ENCODE measurements at regions not wholly inside any gene's neighbourhood (a gene's known extent, or its start where the extent isn't known, plus 50 kb on each side); places are given as distances from the start of the nearest gene placed in this dataset.
"Not testable (repeated sequence)": the region's sequence is repeated elsewhere in the genome, so short reads cannot be mapped to it uniquely, and the experiment has no call there.

- Histone ChIP-seq H3K18ac (ENCODE audit: low read length) (no peak overlapping the region), H3K23ac (ENCODE audit: low read depth, low read length, poor library complexity) (no peak overlapping the region), H2BK5ac (ENCODE audit: low read length) (no peak overlapping the region), H4K91ac (ENCODE audit: low read depth, low read length, poor library complexity) (no peak overlapping the region), H2BK12ac (ENCODE audit: low read length) (no peak overlapping the region), H3K9ac (ENCODE audit: low read depth, low read length, poor library complexity) (no peak overlapping the region), H3K27ac (replicated peaks; ENCODE audit: low read length) (no peak overlapping the region), H2BK120ac (ENCODE audit: low read depth, low read length) (no peak overlapping the region), H3K14ac (ENCODE audit: low read length) (no peak overlapping the region), H2AK5ac (ENCODE audit: low read depth, low read length) (no peak overlapping the region), H3K79me1 (ENCODE audit: low read depth, low read length) (peaks cover 7% of the 10 kb centered on the region), H3K4ac (ENCODE audit: low read length) (no peak overlapping the region), H2BK15ac (ENCODE audit: low read length) (no peak overlapping the region), H2AFZ (ENCODE audit: low read length) (no peak overlapping the region), H3K27me3 (ENCODE audit: control insufficient read depth in 3 of 3, insufficient read depth in 3 of 3, low read depth in 1 of 3, low read length in 3 of 3) (peaks cover 0 to 3% (median 0%) of the 10 kb centered on the region in 3 experiments), H3K4me1 (ENCODE audit: control insufficient read depth in 2 of 2, insufficient read depth in 1 of 2, low read depth in 1 of 2, low read length in 2 of 2) (peaks cover 0 to 6% of the 10 kb centered on the region in 2 donors), H3K4me3 (ENCODE audit: low read length in 2 of 2) (no peak overlapping the region), H3K4me2 (ENCODE audit: insufficient read depth, low read length, poor library complexity, severe bottlenecking) (no peak overlapping the region), H4K8ac (ENCODE audit: low read depth, low read length) (no peak overlapping the region), H3K36me3 (replicated peaks in 1 of 2; ENCODE audit: control insufficient read depth in 2 of 2, insufficient read depth in 2 of 2, low read length in 2 of 2) (peaks cover 0 to 1% of the 10 kb centered on the region in 2 donors), H3K9me3 (replicated peaks in 1 of 2; ENCODE audit: control insufficient read depth in 2 of 2, insufficient read depth in 1 of 2, low read depth in 1 of 2, low read length in 2 of 2) (peaks cover 0 to 8% of the 10 kb centered on the region in 2 donors)
- WGBS, 2 donors (ENCODE audit: extremely low coverage in 2 of 2, insufficient read length in 2 of 2, insufficient replicate concordance in 1 of 2): no CpG with 5 or more reads among the region's 9 CpGs
- DNase-seq (ENCODE audit: low spot score): no peak
Measured at GRCh38 chr16:87119748-87120147, 197.4 kb downstream of the C16orf95 start.

GRCh38 chr16:87121816-87122215, 195.4 kb downstream of the C16orf95 start:
- peaks cover 0 to 2% of the 10 kb centered on the region in 2 donors for H3K36me3 ChIP-seq (replicated peaks in 1 of 2; ENCODE audit: control insufficient read depth in 2 of 2, insufficient read depth in 2 of 2, low read length in 2 of 2)
- H3K18ac ChIP-seq (ENCODE audit: low read length): no peak overlapping the region
- H3K4ac ChIP-seq (ENCODE audit: low read length): no peak overlapping the region
- no peak overlapping the region for H2AFZ ChIP-seq (ENCODE audit: low read length)
- no peak overlapping the region for H3K4me2 ChIP-seq (ENCODE audit: insufficient read depth, low read length, poor library complexity, severe bottlenecking)
- no peak overlapping the region for H2BK12ac ChIP-seq (ENCODE audit: low read length)
- no peak overlapping the region for H4K8ac ChIP-seq (ENCODE audit: low read depth, low read length)
- H4K91ac ChIP-seq (ENCODE audit: low read depth, low read length, poor library complexity): no peak overlapping the region
- no peak overlapping the region for H3K27ac ChIP-seq (replicated peaks; ENCODE audit: low read length)
- WGBS, 2 donors (ENCODE audit: extremely low coverage in 2 of 2, insufficient read length in 2 of 2, insufficient replicate concordance in 1 of 2): no CpG with 5 or more reads among the region's 4 CpGs
- H3K9ac ChIP-seq (ENCODE audit: low read depth, low read length, poor library complexity): no peak overlapping the region
- H3K9me3 ChIP-seq (replicated peaks in 1 of 2; ENCODE audit: control insufficient read depth in 2 of 2, insufficient read depth in 1 of 2, low read depth in 1 of 2, low read length in 2 of 2): peaks cover 0 to 12% of the 10 kb centered on the region in 2 donors
- no peak overlapping the region for H2BK5ac ChIP-seq (ENCODE audit: low read length)
- no peak for DNase-seq (ENCODE audit: low spot score)
- no peak overlapping the region for H3K23ac ChIP-seq (ENCODE audit: low read depth, low read length, poor library complexity)
- H2BK15ac ChIP-seq (ENCODE audit: low read length): no peak overlapping the region
- H3K14ac ChIP-seq (ENCODE audit: low read length): no peak overlapping the region
- no peak overlapping the region for H3K4me3 ChIP-seq (ENCODE audit: low read length in 2 of 2)
- H2BK120ac ChIP-seq (ENCODE audit: low read depth, low read length): no peak overlapping the region
- no peak overlapping the region for H2AK5ac ChIP-seq (ENCODE audit: low read depth, low read length)
- H3K4me1 ChIP-seq (ENCODE audit: control insufficient read depth in 2 of 2, insufficient read depth in 1 of 2, low read depth in 1 of 2, low read length in 2 of 2): peaks cover 0 to 12% of the 10 kb centered on the region in 2 donors
- peaks cover 8% of the 10 kb centered on the region for H3K79me1 ChIP-seq (ENCODE audit: low read depth, low read length)
- peaks cover 0 to 9% (median 5%) of the 10 kb centered on the region in 3 experiments for H3K27me3 ChIP-seq (ENCODE audit: control insufficient read depth in 3 of 3, insufficient read depth in 3 of 3, low read depth in 1 of 3, low read length in 3 of 3)

GRCh38 chr16:87123356-87124001, 193.7 kb downstream of the C16orf95 start:
- H3K9ac ChIP-seq (ENCODE audit: low read depth, low read length, poor library complexity): no peak overlapping the region
- H3K14ac ChIP-seq (ENCODE audit: low read length): no peak overlapping the region
- H2BK12ac ChIP-seq (ENCODE audit: low read length): no peak overlapping the region
- no peak overlapping the region for H3K4ac ChIP-seq (ENCODE audit: low read length)
- H3K27me3 ChIP-seq (ENCODE audit: control insufficient read depth in 3 of 3, insufficient read depth in 3 of 3, low read depth in 1 of 3, low read length in 3 of 3): peaks cover 0 to 13% (median 5%) of the 10 kb centered on the region in 3 experiments
- DNase-seq (ENCODE audit: low spot score): no peak
- H2BK15ac ChIP-seq (ENCODE audit: low read length): no peak overlapping the region
- no peak overlapping the region for H3K27ac ChIP-seq (replicated peaks; ENCODE audit: low read length)
- H2AFZ ChIP-seq (ENCODE audit: low read length): no peak overlapping the region
- no peak overlapping the region for H4K8ac ChIP-seq (ENCODE audit: low read depth, low read length)
- peaks cover 0 to 14% of the 10 kb centered on the region in 2 donors for H3K4me1 ChIP-seq (ENCODE audit: control insufficient read depth in 2 of 2, insufficient read depth in 1 of 2, low read depth in 1 of 2, low read length in 2 of 2)
- H3K79me1 ChIP-seq (ENCODE audit: low read depth, low read length): peaks cover 8% of the 10 kb centered on the region
- H2BK120ac ChIP-seq (ENCODE audit: low read depth, low read length): no peak overlapping the region
- WGBS, 2 donors (ENCODE audit: extremely low coverage in 2 of 2, insufficient read length in 2 of 2, insufficient replicate concordance in 1 of 2): no CpG with 5 or more reads among the region's 12 CpGs
- H2AK5ac ChIP-seq (ENCODE audit: low read depth, low read length): no peak overlapping the region
- no peak overlapping the region for H3K4me2 ChIP-seq (ENCODE audit: insufficient read depth, low read length, poor library complexity, severe bottlenecking)
- no peak overlapping the region for H4K91ac ChIP-seq (ENCODE audit: low read depth, low read length, poor library complexity)
- H3K23ac ChIP-seq (ENCODE audit: low read depth, low read length, poor library complexity): no peak overlapping the region
- H3K9me3 ChIP-seq (replicated peaks in 1 of 2; ENCODE audit: control insufficient read depth in 2 of 2, insufficient read depth in 1 of 2, low read depth in 1 of 2, low read length in 2 of 2): peaks cover 0 to 12% of the 10 kb centered on the region in 2 donors
- H3K36me3 ChIP-seq (replicated peaks in 1 of 2; ENCODE audit: control insufficient read depth in 2 of 2, insufficient read depth in 2 of 2, low read length in 2 of 2): peaks cover 0 to 2% of the 10 kb centered on the region in 2 donors
- peak overlapping the region; percentile 27 for H3K18ac ChIP-seq (ENCODE audit: low read length)
- H3K4me3 ChIP-seq (ENCODE audit: low read length in 2 of 2): no peak overlapping the region
- H2BK5ac ChIP-seq (ENCODE audit: low read length): no peak overlapping the region

GRCh38 chr16:87124405-87124804, 192.8 kb downstream of the C16orf95 start:
- not testable (repeated sequence) for H2BK120ac ChIP-seq (ENCODE audit: low read depth, low read length); H3K18ac ChIP-seq (ENCODE audit: low read length); H3K36me3 ChIP-seq (replicated peaks in 1 of 2; ENCODE audit: control insufficient read depth in 2 of 2, insufficient read depth in 2 of 2, low read length in 2 of 2); H2AK5ac ChIP-seq (ENCODE audit: low read depth, low read length); DNase-seq (ENCODE audit: low spot score); H2AFZ ChIP-seq (ENCODE audit: low read length); H3K27ac ChIP-seq (replicated peaks; ENCODE audit: low read length); H3K79me1 ChIP-seq (ENCODE audit: low read depth, low read length); H2BK5ac ChIP-seq (ENCODE audit: low read length); H2BK12ac ChIP-seq (ENCODE audit: low read length); H3K4ac ChIP-seq (ENCODE audit: low read length); H3K4me2 ChIP-seq (ENCODE audit: insufficient read depth, low read length, poor library complexity, severe bottlenecking); H4K91ac ChIP-seq (ENCODE audit: low read depth, low read length, poor library complexity)
- peaks cover 0 to 16% of the 10 kb centered on the region in 2 donors for H3K9me3 ChIP-seq (replicated peaks in 1 of 2; ENCODE audit: control insufficient read depth in 2 of 2, insufficient read depth in 1 of 2, low read depth in 1 of 2, low read length in 2 of 2)
- H2BK15ac ChIP-seq (ENCODE audit: low read length): peak overlapping the region; percentile 69
- peaks cover 0 to 13% (median 5%) of the 10 kb centered on the region in 3 experiments for H3K27me3 ChIP-seq (ENCODE audit: control insufficient read depth in 3 of 3, insufficient read depth in 3 of 3, low read depth in 1 of 3, low read length in 3 of 3)
- H3K4me3 ChIP-seq (ENCODE audit: low read length in 2 of 2): peak overlapping the region in 1 of 2 donors; percentile 9
- H3K9ac ChIP-seq (ENCODE audit: low read depth, low read length, poor library complexity): peak overlapping the region; percentile 82
- peak overlapping the region; percentile 72 for H3K14ac ChIP-seq (ENCODE audit: low read length)
- peak overlapping the region; percentile 75 for H4K8ac ChIP-seq (ENCODE audit: low read depth, low read length)
- WGBS, 2 donors (ENCODE audit: extremely low coverage in 2 of 2, insufficient read length in 2 of 2, insufficient replicate concordance in 1 of 2): 100% methylated on average over 3 of the region's 9 CpGs; no CpG with 5 or more reads in 1 of the 2 donors
- peak overlapping the region; percentile 87 for H3K23ac ChIP-seq (ENCODE audit: low read depth, low read length, poor library complexity)
- H3K4me1 ChIP-seq (ENCODE audit: control insufficient read depth in 2 of 2, insufficient read depth in 1 of 2, low read depth in 1 of 2, low read length in 2 of 2): peaks cover 0 to 14% of the 10 kb centered on the region in 2 donors
